IMR-90 (cell line): ENCODE measurements at regions not wholly inside any gene's neighbourhood (a gene's known extent, or its start where the extent isn't known, plus 50 kb on each side); places are given as distances from the start of the nearest gene placed in this dataset.

Experiments
- ATAC-seq: fragments of 200-7000 bp; cut with Tn5 transposase; 2 replicates; pipeline ENCODE4 v1.9.1; 2020; ENCODE audit warnings: low read depth, mild to moderate bottlenecking, moderate library complexity
- BruUV-seq: library from RNA; stranded (reverse); fragments of 400-500 nt; replicated peaks from 2 replicates; lab custom pipeline; 2021; lab: Mats Ljungman, UMichigan
- CTCF ChIA-PET: fragments of 300-600 bp; formaldehyde crosslinking; extraction: SDS; loops from one replicate; lab custom pipeline; 2021; ENCODE audit warnings: antibody characterized with exemption; lab: Yijun Ruan, JAX
- POLR2A ChIA-PET: fragments of 300-600 bp; sonication (Branson Sonifier 250); formaldehyde crosslinking; loops from one replicate; lab custom pipeline; 2022; ENCODE audit warnings: antibody characterized with exemption; ENCODE audit not compliant: unreplicated experiment; lab: Charles Lee
- DNase-seq: peaks from one replicate; pipeline ENCODE4 v3.0.0; 2013
- H2AFZ ChIP-seq: replicated peaks from 2 replicates; pipeline ENCODE3; 2013; ENCODE audit warnings: low read length, mild to moderate bottlenecking; ENCODE audit not compliant: poor library complexity
- H2AK5ac ChIP-seq: 2 replicates; pipeline ENCODE4 v1.6.1; 2013; ENCODE audit warnings: low read depth, low read length, inconsistent platforms
- H2AK9ac ChIP-seq: replicated peaks from 2 replicates; pipeline ENCODE3; 2013; ENCODE audit warnings: mild to moderate bottlenecking, low read depth, low read length, moderate library complexity; ENCODE audit not compliant: poor library complexity
- H2BK120ac ChIP-seq: 2 replicates; pipeline ENCODE4 v1.6.1; 2013; ENCODE audit warnings: low read depth, low read length, inconsistent platforms
- H2BK15ac ChIP-seq: 3 replicates; pipeline ENCODE4 v1.6.1; 2013; ENCODE audit warnings: low read depth, low read length, inconsistent platforms
- H2BK20ac ChIP-seq: 2 replicates; pipeline ENCODE4 v1.6.1; 2013; ENCODE audit warnings: low read depth, mild to moderate bottlenecking, inconsistent platforms, low read length, moderate library complexity
- H2BK5ac ChIP-seq: 2 replicates; pipeline ENCODE4 v1.6.1; 2013; ENCODE audit warnings: mild to moderate bottlenecking, low read depth, low read length, inconsistent platforms; ENCODE audit not compliant: poor library complexity, severe bottlenecking
- H3K14ac ChIP-seq: replicated peaks from 2 replicates; pipeline ENCODE4 v1.6.1; 2013; ENCODE audit warnings: low read depth, low read length, inconsistent platforms
- H3K18ac ChIP-seq: 2 replicates; pipeline ENCODE4 v1.6.1; 2013; ENCODE audit warnings: low read depth, low read length, control low read depth
- H3K23ac ChIP-seq: 2 replicates; pipeline ENCODE4 v1.6.1; 2013; ENCODE audit warnings: low read depth, low read length, inconsistent platforms
- H3K27ac ChIP-seq: 2 replicates; pipeline ENCODE4 v1.5.1; 2013; ENCODE audit warnings: mild to moderate bottlenecking, control low read depth, low read length; ENCODE audit not compliant: insufficient read depth
- H3K27me3 ChIP-seq: 2 replicates; pipeline ENCODE4 v1.6.1; 2013; ENCODE audit warnings: low read length; ENCODE audit not compliant: control insufficient read depth, insufficient read depth
- H3K36me3 ChIP-seq: 2 replicates; pipeline ENCODE4 v1.6.1; 2013; ENCODE audit warnings: low read length, mixed read lengths; ENCODE audit not compliant: control insufficient read depth, insufficient read depth
- H3K4ac ChIP-seq: 2 replicates; pipeline ENCODE4 v1.6.1; 2013; ENCODE audit warnings: low read depth, low read length, inconsistent platforms
- H3K4me1 ChIP-seq: 2 replicates; pipeline ENCODE4 v1.6.1; 2013; ENCODE audit warnings: low read length, mixed read lengths; ENCODE audit not compliant: control insufficient read depth, insufficient read depth
- H3K4me2 ChIP-seq: 2 replicates; pipeline ENCODE4 v1.6.1; 2013; ENCODE audit warnings: low read depth, mild to moderate bottlenecking, control low read depth, low read length, moderate library complexity
- H3K4me3 ChIP-seq: 2 replicates; pipeline ENCODE4 v1.5.1; 2013; ENCODE audit warnings: low read depth, mild to moderate bottlenecking, control low read depth, low read length, moderate library complexity; ENCODE audit not compliant: insufficient read depth
- H3K56ac ChIP-seq: 2 replicates; pipeline ENCODE4 v1.6.1; 2013; ENCODE audit warnings: low read length, inconsistent platforms; ENCODE audit not compliant: insufficient read depth; ENCODE audit errors: extremely low read depth
- H3K79me1 ChIP-seq, 2 experiments: 2 replicates each; pipeline ENCODE4 v1.6.1; 2013; ENCODE audit warnings: low read length in 2 of 2, inconsistent platforms in 1 of 2, low read depth in 1 of 2
- H3K9ac ChIP-seq: 2 replicates; pipeline ENCODE4 v1.6.1; 2013; ENCODE audit warnings: low read depth, low read length, control low read depth
- H3K9me1 ChIP-seq: 2 replicates; pipeline ENCODE4 v1.6.1; 2013; ENCODE audit warnings: low read length, inconsistent platforms; ENCODE audit not compliant: insufficient read depth
- H3K9me3 ChIP-seq: 2 replicates; pipeline ENCODE4 v1.6.1; 2013; ENCODE audit warnings: low read length; ENCODE audit not compliant: control insufficient read depth, insufficient read depth
- H4K20me1 ChIP-seq: 2 replicates; pipeline ENCODE4 v1.6.1; 2013; ENCODE audit warnings: low read length, inconsistent platforms; ENCODE audit not compliant: insufficient read depth
- H4K5ac ChIP-seq: 2 replicates; pipeline ENCODE4 v1.6.1; 2013; ENCODE audit warnings: mild to moderate bottlenecking, low read depth, low read length, control low read depth
- H4K8ac ChIP-seq, 2 experiments: 2 replicates each; pipeline ENCODE4 v1.6.1; 2013; ENCODE audit warnings: low read depth in 2 of 2, low read length in 2 of 2, control low read depth in 1 of 2, inconsistent platforms in 1 of 2
- H4K91ac ChIP-seq: 2 replicates; pipeline ENCODE4 v1.6.1; 2013; ENCODE audit warnings: low read depth, low read length, inconsistent platforms; ENCODE audit not compliant: insufficient read depth
- CEBPB ChIP-seq: IDR thresholded peaks from 2 replicates; pipeline ENCODE4 v1.6.1; 2012; ENCODE audit warnings: low read depth, low read length, improper control_type of control experiment
- ELK1 ChIP-seq: fragments of 150-350 bp; IDR thresholded peaks from 2 replicates; pipeline ENCODE4 v1.6.1; 2016; ENCODE audit warnings: low read depth, mild to moderate bottlenecking, low read length, moderate library complexity, borderline replicate concordance
- FOS ChIP-seq: fragments of 150-350 bp; IDR thresholded peaks from 2 replicates; pipeline ENCODE4 v1.6.1; 2016; ENCODE audit warnings: low read depth, low read length
- MAFK ChIP-seq: IDR thresholded peaks from 2 replicates; pipeline ENCODE4 v1.6.1; 2012; ENCODE audit warnings: low read depth, low read length, improper control_type of control experiment
- MAZ ChIP-seq: IDR thresholded peaks from 2 replicates; pipeline ENCODE4 v1.6.1; 2012; ENCODE audit warnings: low read depth, mild to moderate bottlenecking, low read length, improper control_type of control experiment, moderate library complexity, borderline replicate concordance
- MXI1 ChIP-seq: IDR thresholded peaks from 2 replicates; pipeline ENCODE4 v1.6.1; 2012; ENCODE audit warnings: low read depth, mild to moderate bottlenecking, low read length, moderate library complexity, borderline replicate concordance
- POLR2A ChIP-seq: IDR thresholded peaks from 2 replicates; pipeline ENCODE4 v1.6.1; 2012; ENCODE audit warnings: mild to moderate bottlenecking, low read depth, low read length
- RAD21 ChIP-seq: IDR thresholded peaks from 2 replicates; pipeline ENCODE4 v1.6.1; 2012; ENCODE audit warnings: low read length, improper control_type of control experiment
- RCOR1 ChIP-seq: IDR thresholded peaks from 2 replicates; pipeline ENCODE4 v1.6.1; 2012; ENCODE audit warnings: mild to moderate bottlenecking, low read length, improper control_type of control experiment; ENCODE audit not compliant: insufficient replicate concordance
- RFX5 ChIP-seq: IDR thresholded peaks from 2 replicates; pipeline ENCODE4 v1.8.0; 2012; ENCODE audit warnings: low read depth, mild to moderate bottlenecking, low read length, moderate library complexity
- WGBS, 2 experiments: methylation state at CpG; one replicate each; pipeline versions ENCODE4 v1.1.5 to v1.1.7; 2013; ENCODE audit warnings: missing lambda C conversion rate in 2 of 2; ENCODE audit not compliant: insufficient read length in 1 of 2; ENCODE audit errors: extremely low coverage in 2 of 2; 5-methylcytosine and 5-hydroxymethylcytosine counted together
- dilution Hi-C: fragments of 300-500 bp; cut with HindIII; formaldehyde crosslinking; loops from one replicate; pipeline ENCODE4 v1.14.3; 2018; ENCODE audit warnings: low sequenced_read_pairs; ENCODE audit not compliant: unreplicated experiment
- in situ Hi-C: fragments of 300-500 bp; cut with MboI; formaldehyde crosslinking; loops from 3 replicates; pipeline ENCODE4 v1.14.3; 2019; ENCODE audit warnings: low sequenced_read_pairs, inconsistent platforms, mixed read lengths
- intact Hi-C: fragments of 100-400 bp; cut with micrococcal nuclease; formaldehyde crosslinking; loops from 2 replicates; pipeline ENCODE4 v1.10.0; 2022

- H3K36me3 ChIP-seq = no peaks in the 10 kb centered on the region
- in situ Hi-C loops = no loop called here
These were observed 125.3 kb downstream of the EMX2 start for GRCh38 chr10:117667831-117668230.

More at GRCh38 chr10:117667831-117668230, 125.3 kb downstream of the EMX2 start:
- ChIA-PET POLR2A (no interaction called here), CTCF (no interaction called here)
- intact Hi-C loops = no loop called here
- Histone ChIP-seq H3K14ac (no peak overlapping the region), H2BK20ac (no peak overlapping the region), H3K9me1 (no peaks in the 10 kb centered on the region), H3K18ac (no peak overlapping the region), H3K79me1 (no peaks in the 10 kb centered on the region), H2AFZ (no peak overlapping the region), H3K4me2 (no peak overlapping the region), H2BK15ac (no peak overlapping the region), H4K20me1 (no peaks in the 10 kb centered on the region), H3K27me3 (no peaks in the 10 kb centered on the region), H4K5ac (no peak overlapping the region), H3K56ac (no peak overlapping the region), H2AK5ac (no peak overlapping the region), H2BK5ac (no peak overlapping the region), H4K8ac (no peak overlapping the region), H4K91ac (no peak overlapping the region), H3K4me3 (no peak overlapping the region), H3K4me1 (no peaks in the 10 kb centered on the region), H3K9ac (no peak overlapping the region), H3K27ac (no peak overlapping the region), H3K23ac (no peak overlapping the region), H3K4ac (no peak overlapping the region), H2BK120ac (no peak overlapping the region), H2AK9ac (no peak overlapping the region), H3K9me3 (peaks cover 43% of the 10 kb centered on the region)
- no TSS peak for BruUV-seq
- ATAC-seq (no peak), DNase-seq (no peak)
- dilution Hi-C loops = no loop called here
- TF ChIP-seq RFX5 (no peak), MXI1 (no peak), ELK1 (no peak), MAZ (no peak), MAFK (no peak), POLR2A (no peak), RCOR1 (no peak), RAD21 (no peak), FOS (no peak), CEBPB (no peak)
- no CpG with 5 or more reads among the region's 6 CpGs for WGBS, 2 experiments
